Ishikawa (cell line): ENCODE measurements at regions not wholly inside any gene's neighbourhood (a gene's known extent, or its start where the extent isn't known, plus 50 kb on each side); places are given as distances from the start of the nearest gene placed in this dataset.

Source experiments
- CEBPB ChIP-seq: IDR thresholded peaks from 2 replicates; pipeline ENCODE4 v1.6.1; 2012
- CREB1 ChIP-seq: IDR thresholded peaks from 2 replicates; pipeline ENCODE4 v1.6.1; 2012; ENCODE audit warnings: low read depth
- EGR1 ChIP-seq: IDR thresholded peaks from 2 replicates; pipeline ENCODE4 v1.6.1; 2012
- EP300 ChIP-seq: IDR thresholded peaks from 2 replicates; pipeline ENCODE4 v1.6.1; 2012; ENCODE audit warnings: borderline replicate concordance
- FOXM1 ChIP-seq: IDR thresholded peaks from 2 replicates; pipeline ENCODE4 v1.6.1; 2012; ENCODE audit warnings: low read depth, borderline replicate concordance
- NFIC ChIP-seq: IDR thresholded peaks from 2 replicates; pipeline ENCODE4 v1.6.1; 2012
- RAD21 ChIP-seq: IDR thresholded peaks from 2 replicates; pipeline ENCODE4 v1.6.1; 2012; ENCODE audit warnings: low read depth
- TAF1 ChIP-seq: IDR thresholded peaks from 2 replicates; pipeline ENCODE4 v1.6.1; 2012; ENCODE audit warnings: low read depth, mild to moderate bottlenecking
- TCF12 ChIP-seq: IDR thresholded peaks from 2 replicates; pipeline ENCODE4 v1.6.1; 2012; ENCODE audit warnings: low read depth
- YY1 ChIP-seq: IDR thresholded peaks from 2 replicates; pipeline ENCODE4 v1.6.1; 2012; ENCODE audit warnings: low read depth
- ZBTB7A ChIP-seq: IDR thresholded peaks from 2 replicates; pipeline ENCODE4 v1.6.1; 2012; ENCODE audit warnings: low read depth
- TF ChIP-seq, protein P1 (sequence below): IDR thresholded peaks from 2 replicates; pipeline ENCODE4 v1.6.1; 2012
- TF ChIP-seq, protein P2 (sequence below): IDR thresholded peaks from 2 replicates; pipeline ENCODE4 v1.6.1; 2012
- TF ChIP-seq, protein P3 (sequence below): IDR thresholded peaks from 2 replicates; pipeline ENCODE4 v1.6.1; 2012; ENCODE audit warnings: low read depth, mild to moderate bottlenecking

DNA sequence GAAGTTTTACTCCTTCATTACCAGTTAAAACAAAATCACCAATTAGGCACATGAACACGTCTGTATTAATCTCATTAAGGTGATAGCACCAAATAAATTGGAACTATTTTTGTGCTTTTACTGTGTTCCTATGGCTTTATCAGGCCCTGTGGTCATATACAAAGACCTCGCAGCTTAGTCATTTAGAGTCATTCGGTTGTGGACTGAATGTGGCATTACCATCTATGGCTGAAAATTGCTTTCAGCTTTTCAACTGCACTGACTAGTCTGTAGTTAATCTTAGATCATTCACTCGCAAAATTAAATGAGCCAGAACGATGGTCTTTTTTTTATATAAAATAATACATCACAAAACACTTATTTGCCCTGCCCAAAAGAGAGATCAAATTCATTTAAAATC lies 601.7 kb downstream of the NR4A2 start:
- TF ChIP-seq, protein P1, sequence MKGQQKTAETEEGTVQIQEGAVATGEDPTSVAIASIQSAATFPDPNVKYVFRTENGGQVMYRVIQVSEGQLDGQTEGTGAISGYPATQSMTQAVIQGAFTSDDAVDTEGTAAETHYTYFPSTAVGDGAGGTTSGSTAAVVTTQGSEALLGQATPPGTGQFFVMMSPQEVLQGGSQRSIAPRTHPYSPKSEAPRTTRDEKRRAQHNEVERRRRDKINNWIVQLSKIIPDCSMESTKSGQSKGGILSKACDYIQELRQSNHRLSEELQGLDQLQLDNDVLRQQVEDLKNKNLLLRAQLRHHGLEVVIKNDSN = no peak
- TF ChIP-seq CREB1 (no peak), NFIC (no peak), YY1 (no peak), ZBTB7A (no peak), CEBPB (no peak), RAD21 (no peak)
- TF ChIP-seq, protein P2, sequence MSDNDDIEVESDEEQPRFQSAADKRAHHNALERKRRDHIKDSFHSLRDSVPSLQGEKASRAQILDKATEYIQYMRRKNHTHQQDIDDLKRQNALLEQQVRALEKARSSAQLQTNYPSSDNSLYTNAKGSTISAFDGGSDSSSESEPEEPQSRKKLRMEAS = no peak

DNA sequence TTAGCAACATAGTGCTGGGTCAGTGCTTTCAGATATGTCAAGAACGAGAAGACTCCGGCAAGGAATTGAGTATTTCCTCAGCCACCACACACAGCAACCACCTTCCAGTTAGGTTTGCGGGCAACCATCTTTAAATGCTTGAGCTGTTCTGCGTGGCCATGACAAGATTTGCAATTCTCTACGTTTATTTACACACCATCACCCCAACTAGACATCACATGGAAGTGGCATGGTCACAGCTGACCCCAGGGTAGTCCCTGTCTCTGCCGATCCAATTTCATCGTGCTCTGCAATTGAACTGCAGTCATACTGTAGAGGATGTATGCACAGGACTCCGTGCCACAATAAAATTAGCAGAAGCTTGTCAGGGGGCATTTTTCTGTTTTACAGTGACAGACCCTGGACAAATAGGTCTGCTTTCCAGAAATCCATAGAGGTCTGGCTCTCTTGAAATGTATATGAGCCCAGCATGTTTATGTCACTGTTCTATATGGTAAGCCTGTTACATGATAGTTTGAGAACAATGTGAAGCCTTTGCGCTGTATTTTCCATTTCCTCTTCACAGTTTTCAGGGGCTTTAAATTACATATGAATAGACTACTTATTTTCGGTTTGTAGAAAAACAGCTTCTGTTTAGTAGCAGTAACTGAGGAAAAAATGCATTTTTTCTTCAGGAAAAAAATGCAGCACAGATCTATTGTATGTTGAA lies 605.2 kb downstream of the NR4A2 start:
- TF ChIP-seq EP300 = no peak

DNA sequence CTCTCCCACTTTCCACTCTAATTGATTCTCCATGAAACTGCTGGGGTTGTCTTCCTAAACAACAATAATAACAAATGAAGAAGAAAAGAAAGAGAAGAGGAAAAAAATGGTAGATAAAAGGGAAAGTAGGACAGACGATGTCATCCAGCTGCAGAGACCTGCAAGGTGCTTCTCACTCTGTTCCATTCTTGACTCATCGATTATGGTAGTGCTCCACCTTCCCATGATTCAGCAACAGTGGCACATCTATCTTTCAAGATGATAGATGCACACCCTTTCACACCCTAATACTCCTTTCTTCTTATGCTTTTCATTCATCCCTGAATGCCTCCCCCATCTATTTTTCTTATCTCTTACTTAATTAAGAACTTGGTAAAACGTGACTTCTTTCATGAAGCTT lies 610.2 kb downstream of the NR4A2 start:
- no peak for TF ChIP-seq ZBTB7A
- no peak for TF ChIP-seq TAF1
- TF ChIP-seq YY1 = no peak
- TF ChIP-seq, protein P2 = no peak

DNA sequence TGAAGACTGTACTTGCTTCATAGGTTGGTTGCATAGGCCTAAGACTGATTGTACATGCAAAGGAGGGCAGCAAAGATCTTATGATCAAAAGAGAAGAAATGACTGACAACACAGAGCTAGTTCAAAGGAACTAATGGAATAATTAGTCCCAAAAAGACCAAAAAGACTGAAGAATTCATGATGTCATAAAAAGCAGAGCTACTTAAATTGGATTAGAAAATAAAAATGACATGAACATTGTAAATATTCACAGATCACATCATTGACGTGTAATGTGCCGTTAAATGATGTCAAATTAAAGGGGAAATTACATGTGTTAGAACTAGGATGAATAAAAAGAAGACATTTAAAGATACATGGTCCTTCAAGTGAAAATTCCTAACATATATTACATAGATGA lies 616.8 kb downstream of the NR4A2 start:
- TF ChIP-seq, protein P2 = no peak
- no peak for TF ChIP-seq NFIC
- no peak for TF ChIP-seq FOXM1
- no peak for TF ChIP-seq RAD21
- no peak for TF ChIP-seq TAF1
- TF ChIP-seq TCF12 = no peak
- no peak for TF ChIP-seq EGR1
- TF ChIP-seq, protein P3, sequence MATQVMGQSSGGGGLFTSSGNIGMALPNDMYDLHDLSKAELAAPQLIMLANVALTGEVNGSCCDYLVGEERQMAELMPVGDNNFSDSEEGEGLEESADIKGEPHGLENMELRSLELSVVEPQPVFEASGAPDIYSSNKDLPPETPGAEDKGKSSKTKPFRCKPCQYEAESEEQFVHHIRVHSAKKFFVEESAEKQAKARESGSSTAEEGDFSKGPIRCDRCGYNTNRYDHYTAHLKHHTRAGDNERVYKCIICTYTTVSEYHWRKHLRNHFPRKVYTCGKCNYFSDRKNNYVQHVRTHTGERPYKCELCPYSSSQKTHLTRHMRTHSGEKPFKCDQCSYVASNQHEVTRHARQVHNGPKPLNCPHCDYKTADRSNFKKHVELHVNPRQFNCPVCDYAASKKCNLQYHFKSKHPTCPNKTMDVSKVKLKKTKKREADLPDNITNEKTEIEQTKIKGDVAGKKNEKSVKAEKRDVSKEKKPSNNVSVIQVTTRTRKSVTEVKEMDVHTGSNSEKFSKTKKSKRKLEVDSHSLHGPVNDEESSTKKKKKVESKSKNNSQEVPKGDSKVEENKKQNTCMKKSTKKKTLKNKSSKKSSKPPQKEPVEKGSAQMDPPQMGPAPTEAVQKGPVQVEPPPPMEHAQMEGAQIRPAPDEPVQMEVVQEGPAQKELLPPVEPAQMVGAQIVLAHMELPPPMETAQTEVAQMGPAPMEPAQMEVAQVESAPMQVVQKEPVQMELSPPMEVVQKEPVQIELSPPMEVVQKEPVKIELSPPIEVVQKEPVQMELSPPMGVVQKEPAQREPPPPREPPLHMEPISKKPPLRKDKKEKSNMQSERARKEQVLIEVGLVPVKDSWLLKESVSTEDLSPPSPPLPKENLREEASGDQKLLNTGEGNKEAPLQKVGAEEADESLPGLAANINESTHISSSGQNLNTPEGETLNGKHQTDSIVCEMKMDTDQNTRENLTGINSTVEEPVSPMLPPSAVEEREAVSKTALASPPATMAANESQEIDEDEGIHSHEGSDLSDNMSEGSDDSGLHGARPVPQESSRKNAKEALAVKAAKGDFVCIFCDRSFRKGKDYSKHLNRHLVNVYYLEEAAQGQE = no peak
- TF ChIP-seq, protein P1 = no peak
- no peak for TF ChIP-seq CREB1
- TF ChIP-seq EP300 = no peak
- no peak for TF ChIP-seq YY1

DNA sequence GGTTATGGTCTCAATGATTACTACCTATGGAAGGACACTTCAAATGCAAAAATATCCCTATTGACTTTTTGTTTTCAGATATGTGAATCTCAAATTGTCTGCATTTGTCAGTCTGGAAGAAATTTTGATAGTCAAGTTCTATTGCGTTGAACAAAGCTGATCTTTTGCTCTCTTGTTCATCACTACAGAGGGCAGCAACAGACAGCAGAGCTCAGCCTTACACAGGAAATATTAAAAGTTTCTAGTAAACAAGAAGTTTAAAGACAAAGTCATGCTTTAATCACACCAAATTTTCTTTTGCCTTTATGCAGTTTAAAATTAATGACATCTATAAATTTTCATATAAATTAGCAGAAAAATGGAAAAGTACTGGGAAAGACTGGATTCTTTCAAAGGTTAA lies 617.5 kb downstream of the NR4A2 start:
- TF ChIP-seq, protein P2 = no peak
- no peak for TF ChIP-seq EGR1

DNA sequence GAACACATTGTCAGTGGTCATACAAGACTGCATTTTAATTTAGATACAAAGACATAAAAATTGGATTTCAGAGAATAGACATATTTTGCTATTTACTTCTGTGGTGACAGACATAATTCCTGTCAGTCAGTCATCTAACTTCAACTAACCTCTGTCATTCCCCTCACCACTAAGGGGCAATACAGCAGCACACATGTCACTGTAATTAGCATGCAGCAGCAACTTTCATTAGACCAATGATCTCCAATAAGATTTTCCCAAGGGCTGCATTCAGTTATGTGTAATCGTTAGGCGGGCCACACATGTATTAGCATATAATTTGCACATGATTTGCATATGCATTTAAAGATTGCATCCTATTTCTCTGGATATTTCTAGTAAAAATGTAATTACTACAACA lies 624.5 kb downstream of the NR4A2 start:
- no peak for TF ChIP-seq RAD21
- TF ChIP-seq, protein P1 = no peak
- no peak for TF ChIP-seq EGR1
- TF ChIP-seq, protein P2 = no peak
- TF ChIP-seq, protein P3 = no peak
